Mucosa of stomach (tissue), 1 donor: ENCODE measurements at regions not wholly inside any gene's neighbourhood (a gene's known extent, or its start where the extent isn't known, plus 50 kb on each side); places are given as distances from the start of the nearest gene placed in this dataset.
"Not testable (repeated sequence)": the region's sequence is repeated elsewhere in the genome, so short reads cannot be mapped to it uniquely, and the experiment has no call there.

Experiments used
- H3K27me3 ChIP-seq: one replicate; pipeline ENCODE4 v1.7.0; 2013; ENCODE audit warnings: mild to moderate bottlenecking, low read length; ENCODE audit not compliant: control insufficient read depth, insufficient read depth
- H3K36me3 ChIP-seq: one replicate; pipeline ENCODE4 v1.7.0; 2013; ENCODE audit warnings: low read length; ENCODE audit not compliant: control insufficient read depth, insufficient read depth
- H3K4me1 ChIP-seq: one replicate; pipeline ENCODE4 v1.7.0; 2013; ENCODE audit warnings: mild to moderate bottlenecking, low read length; ENCODE audit not compliant: control insufficient read depth, insufficient read depth
- H3K4me3 ChIP-seq: one replicate; pipeline ENCODE4 v1.7.0; 2013; ENCODE audit warnings: low read length
- H3K9ac ChIP-seq: one replicate; pipeline ENCODE4 v1.7.0; 2013; ENCODE audit warnings: mild to moderate bottlenecking, low read length, moderate library complexity
- H3K9me3 ChIP-seq: one replicate; pipeline ENCODE4 v1.7.0; 2013; ENCODE audit warnings: mild to moderate bottlenecking, low read length, moderate library complexity; ENCODE audit not compliant: control insufficient read depth
- donor health status: Pancreatic carcinoma.

GRCh38 chr6:164756142-164756541 lies 553.3 kb downstream of the C6orf118 start:
- H3K27me3 ChIP-seq, result no peaks in the 10 kb centered on the region
- no peaks in the 10 kb centered on the region for H3K9me3 ChIP-seq
- no peaks in the 10 kb centered on the region for H3K36me3 ChIP-seq
- no peaks in the 10 kb centered on the region for H3K4me1 ChIP-seq
- no peak overlapping the region for H3K9ac ChIP-seq
- no peak overlapping the region for H3K4me3 ChIP-seq

GRCh38 chr6:164753517-164753916 lies 555.9 kb downstream of the C6orf118 start:
- Histone ChIP-seq H3K9ac (no peak overlapping the region), H3K27me3 (no peaks in the 10 kb centered on the region), H3K9me3 (no peaks in the 10 kb centered on the region), H3K4me1 (no peaks in the 10 kb centered on the region), H3K4me3 (no peak overlapping the region), H3K36me3 (no peaks in the 10 kb centered on the region)

- Histone ChIP-seq H3K4me3 (no peak overlapping the region), H3K9ac (no peak overlapping the region), H3K4me1 (no peaks in the 10 kb centered on the region), H3K36me3 (no peaks in the 10 kb centered on the region), H3K9me3 (no peaks in the 10 kb centered on the region), H3K27me3 (no peaks in the 10 kb centered on the region)
Measured at GRCh38 chr6:164751395-164751794, 558.0 kb downstream of the C6orf118 start.

- Histone ChIP-seq H3K9me3 (no peaks in the 10 kb centered on the region), H3K27me3 (no peaks in the 10 kb centered on the region), H3K36me3 (no peaks in the 10 kb centered on the region), H3K4me1 (no peaks in the 10 kb centered on the region), H3K9ac (no peak overlapping the region), H3K4me3 (no peak overlapping the region)
Measured at GRCh38 chr6:164750128-164750527, 559.3 kb downstream of the C6orf118 start.

GRCh38 chr6:164749221-164750064 lies 560.0 kb downstream of the C6orf118 start:
- H3K9ac ChIP-seq, result no peak overlapping the region
- no peaks in the 10 kb centered on the region for H3K4me1 ChIP-seq
- H3K36me3 ChIP-seq, result no peaks in the 10 kb centered on the region
- H3K27me3 ChIP-seq, result no peaks in the 10 kb centered on the region
- no peak overlapping the region for H3K4me3 ChIP-seq
- no peaks in the 10 kb centered on the region for H3K9me3 ChIP-seq

GRCh38 chr6:164744301-164744700 lies 565.1 kb downstream of the C6orf118 start:
- Histone ChIP-seq H3K9ac (no peak overlapping the region), H3K9me3 (no peaks in the 10 kb centered on the region), H3K4me1 (no peaks in the 10 kb centered on the region), H3K36me3 (no peaks in the 10 kb centered on the region), H3K4me3 (no peak overlapping the region), H3K27me3 (no peaks in the 10 kb centered on the region)

GRCh38 chr6:164741938-164742451 lies 567.4 kb downstream of the C6orf118 start:
- Histone ChIP-seq H3K4me1 (no peaks in the 10 kb centered on the region), H3K36me3 (no peaks in the 10 kb centered on the region), H3K4me3 (no peak overlapping the region)

GRCh38 chr6:164736090-164736489 lies 573.3 kb downstream of the C6orf118 start:
- not testable (repeated sequence) for H3K36me3 ChIP-seq, H3K9ac ChIP-seq, H3K4me3 ChIP-seq, H3K9me3 ChIP-seq, H3K27me3 ChIP-seq, H3K4me1 ChIP-seq

More at GRCh38 chr6:164741938-164742451, 567.4 kb downstream of the C6orf118 start:
- H3K27me3 ChIP-seq, result no peaks in the 10 kb centered on the region
- H3K9ac ChIP-seq, result no peak overlapping the region
- no peaks in the 10 kb centered on the region for H3K9me3 ChIP-seq

- H3K9ac ChIP-seq, result no peak overlapping the region
- no peaks in the 10 kb centered on the region for H3K27me3 ChIP-seq
- H3K4me3 ChIP-seq, result no peak overlapping the region
- no peaks in the 10 kb centered on the region for H3K36me3 ChIP-seq
- no peaks in the 10 kb centered on the region for H3K4me1 ChIP-seq
- H3K9me3 ChIP-seq, result no peaks in the 10 kb centered on the region
Measured at GRCh38 chr6:164731539-164731938, 577.9 kb downstream of the C6orf118 start.

- H3K36me3 ChIP-seq, result no peaks in the 10 kb centered on the region
- H3K9me3 ChIP-seq, result no peaks in the 10 kb centered on the region
- H3K4me3 ChIP-seq, result no peak overlapping the region
- H3K27me3 ChIP-seq, result no peaks in the 10 kb centered on the region
- H3K9ac ChIP-seq, result no peak overlapping the region
- no peaks in the 10 kb centered on the region for H3K4me1 ChIP-seq
Measured at GRCh38 chr6:164721460-164721859, 587.9 kb downstream of the C6orf118 start.

GRCh38 chr6:164700497-164700896 lies 608.9 kb downstream of the C6orf118 start:
- no peaks in the 10 kb centered on the region for H3K27me3 ChIP-seq
- no peak overlapping the region for H3K9ac ChIP-seq
- H3K4me1 ChIP-seq, result no peaks in the 10 kb centered on the region
- no peak overlapping the region for H3K4me3 ChIP-seq
- no peaks in the 10 kb centered on the region for H3K9me3 ChIP-seq
- no peaks in the 10 kb centered on the region for H3K36me3 ChIP-seq

- H3K4me3 ChIP-seq, result no peak overlapping the region
- H3K9me3 ChIP-seq, result no peaks in the 10 kb centered on the region
- no peaks in the 10 kb centered on the region for H3K4me1 ChIP-seq
- H3K9ac ChIP-seq, result no peak overlapping the region
- H3K27me3 ChIP-seq, result no peaks in the 10 kb centered on the region
- no peaks in the 10 kb centered on the region for H3K36me3 ChIP-seq
Measured at GRCh38 chr6:164695896-164696295, 613.5 kb downstream of the C6orf118 start.
